ENCODE measurements at regions not wholly inside any gene's neighbourhood (a gene's known extent, or its start where the extent isn't known, plus 50 kb on each side); places are given as distances from the start of the nearest gene placed in this dataset.
"Not testable (repeated sequence)": the region's sequence is repeated elsewhere in the genome, so short reads cannot be mapped to it uniquely, and the experiment has no call there.

- not testable (repeated sequence) for TF ChIP-seq POLR2A (IDR thresholded peaks at IDR 0.05; ENCODE audit: low read length); GATA1 (IDR thresholded peaks at IDR 0.05; ENCODE audit: low read depth, low read length)
These were observed 271.0 kb upstream of the PLGLB2 start for GRCh38 chr2:87476936-87477335.
